CD14-positive monocyte (primary cell): ENCODE measurements at regions not wholly inside any gene's neighbourhood (a gene's known extent, or its start where the extent isn't known, plus 50 kb on each side); places are given as distances from the start of the nearest gene placed in this dataset.

Source experiments
- DNase-seq, 3 donors: peaks; one replicate each; pipeline ENCODE4 v3.0.0-alpha.2; 2011 to 2022
- H2AFZ ChIP-seq: 2 replicates; pipeline ENCODE4 v1.6.0; 2012; ENCODE audit warnings: mild to moderate bottlenecking, low read depth, low read length, inconsistent platforms; ENCODE audit not compliant: insufficient read depth, poor library complexity, severe bottlenecking
- H3K27ac ChIP-seq, 2 donors: 1 replicate in 1 of 2; 2 replicates in 1 of 2; pipeline ENCODE4 v1.5.1; 2012 to 2013; ENCODE audit warnings: low read length in 2 of 2, control low read depth in 1 of 2, inconsistent platforms in 1 of 2, low read depth in 1 of 2, mild to moderate bottlenecking in 1 of 2
- H3K27me3 ChIP-seq, 2 donors: one replicate each; pipeline versions ENCODE4 v1.6.0 to v1.6.1; 2011 to 2013; ENCODE audit warnings: low read length in 2 of 2; ENCODE audit not compliant: control insufficient read depth in 2 of 2, insufficient read depth in 2 of 2
- H3K36me3 ChIP-seq, 2 donors: replicated peaks in 1 of 2; 1 replicate in 1 of 2; 2 replicates in 1 of 2; pipeline versions ENCODE4 v1.5.1 to v1.6.1; 2012 to 2013; ENCODE audit warnings: low read length in 2 of 2, control low read depth in 1 of 2, inconsistent platforms in 1 of 2, mild to moderate bottlenecking in 1 of 2; ENCODE audit not compliant: insufficient read depth in 2 of 2, control insufficient read depth in 1 of 2
- H3K4me1 ChIP-seq, 2 donors: 1 replicate in 1 of 2; 2 replicates in 1 of 2; pipeline versions ENCODE4 v1.5.1 to v1.6.1; 2012 to 2013; ENCODE audit warnings: low read length in 2 of 2, control low read depth in 1 of 2, inconsistent platforms in 1 of 2, mild to moderate bottlenecking in 1 of 2, moderate library complexity in 1 of 2; ENCODE audit not compliant: insufficient read depth in 2 of 2, control insufficient read depth in 1 of 2
- H3K4me2 ChIP-seq: replicated peaks from 2 replicates; pipeline ENCODE3; 2012; ENCODE audit warnings: low read length, moderate library complexity, mild to moderate bottlenecking; ENCODE audit not compliant: poor library complexity, severe bottlenecking; ENCODE audit errors: extremely low read depth
- H3K4me3 ChIP-seq, 3 experiments: fragments of 200-600 bp in 1 of 3; sonication (generic) in 1 of 3; replicated peaks in 1 of 3; 1 replicate in 2 of 3; 2 replicates in 1 of 3; pipeline ENCODE4 v1.5.1; 2011 to 2013; ENCODE audit warnings: low read length in 3 of 3, mild to moderate bottlenecking in 3 of 3, control low read depth in 2 of 3, low read depth in 2 of 3, inconsistent platforms in 1 of 3, moderate library complexity in 1 of 3
- H3K79me2 ChIP-seq: 2 replicates; pipeline ENCODE4 v1.6.0; 2012; ENCODE audit warnings: mild to moderate bottlenecking, control low read depth, inconsistent platforms, low read length, moderate library complexity; ENCODE audit not compliant: insufficient read depth
- H3K9ac ChIP-seq: 2 replicates; pipeline ENCODE4 v1.6.0; 2017; ENCODE audit warnings: low read length, mild to moderate bottlenecking; ENCODE audit not compliant: insufficient read depth, poor library complexity, severe bottlenecking
- H3K9me3 ChIP-seq, 2 donors: replicated peaks in 1 of 2; 1 replicate in 1 of 2; 2 replicates in 1 of 2; pipeline versions ENCODE4 v1.5.1 to v1.6.1; 2012 to 2013; ENCODE audit warnings: low read length in 2 of 2, control low read depth in 1 of 2; ENCODE audit not compliant: control insufficient read depth in 1 of 2, insufficient read depth in 1 of 2
- H4K20me1 ChIP-seq: 2 replicates; pipeline ENCODE4 v1.6.0; 2012; ENCODE audit warnings: mild to moderate bottlenecking, low read length, control low read depth, moderate library complexity; ENCODE audit not compliant: insufficient read depth
- H3K27ac Mint-ChIP-seq, 7 donors: one replicate each; pipeline ENCODE4 v1.8.0; 2020; ENCODE audit warnings: mild to moderate bottlenecking in 7 of 7, mixed read lengths in 7 of 7, moderate library complexity in 6 of 7, inconsistent platforms in 2 of 7
- H3K27me3 Mint-ChIP-seq, 3 donors: one replicate each; pipeline ENCODE4 v1.8.0; 2021 to 2022; ENCODE audit warnings: low read depth in 3 of 3, mild to moderate bottlenecking in 3 of 3, mixed read lengths in 3 of 3, moderate library complexity in 3 of 3, inconsistent platforms in 1 of 3
- H3K36me3 Mint-ChIP-seq, 2 donors: one replicate each; pipeline ENCODE4 v1.8.0; 2020; ENCODE audit warnings: mixed read lengths in 2 of 2, inconsistent platforms in 1 of 2, mild to moderate bottlenecking in 1 of 2
- H3K4me1 Mint-ChIP-seq: one replicate; pipeline ENCODE4 v1.8.0; 2020; ENCODE audit warnings: mild to moderate bottlenecking, mixed read lengths
- H3K4me3 Mint-ChIP-seq, 2 donors: one replicate each; pipeline ENCODE4 v1.8.0; 2020; ENCODE audit warnings: mild to moderate bottlenecking in 2 of 2, mixed read lengths in 2 of 2, moderate library complexity in 1 of 2
- H3K9me3 Mint-ChIP-seq, 7 donors: one replicate each; pipeline ENCODE4 v1.8.0; 2020 to 2022; ENCODE audit warnings: mixed read lengths in 7 of 7, mild to moderate bottlenecking in 6 of 7, moderate library complexity in 6 of 7, inconsistent platforms in 2 of 7
- WGBS: methylation state at CpG from one replicate; pipeline ENCODE4 v1.1.5; 2013; ENCODE audit warnings: missing lambda C conversion rate; ENCODE audit not compliant: insufficient coverage; 5-methylcytosine and 5-hydroxymethylcytosine counted together
- intact Hi-C, 2 donors: fragments of 100-400 bp; cut with micrococcal nuclease; formaldehyde crosslinking; loops; one replicate each; pipeline versions ENCODE4 v1.15.0 to v1.15.1; 2023
- TF ChIP-seq, protein P1 (sequence below): fragments of 200-600 bp; IDR thresholded peaks from one replicate; pipeline ENCODE4 v1.8.0; 2022; ENCODE audit warnings: antibody characterized with exemption, mild to moderate bottlenecking

DNA sequence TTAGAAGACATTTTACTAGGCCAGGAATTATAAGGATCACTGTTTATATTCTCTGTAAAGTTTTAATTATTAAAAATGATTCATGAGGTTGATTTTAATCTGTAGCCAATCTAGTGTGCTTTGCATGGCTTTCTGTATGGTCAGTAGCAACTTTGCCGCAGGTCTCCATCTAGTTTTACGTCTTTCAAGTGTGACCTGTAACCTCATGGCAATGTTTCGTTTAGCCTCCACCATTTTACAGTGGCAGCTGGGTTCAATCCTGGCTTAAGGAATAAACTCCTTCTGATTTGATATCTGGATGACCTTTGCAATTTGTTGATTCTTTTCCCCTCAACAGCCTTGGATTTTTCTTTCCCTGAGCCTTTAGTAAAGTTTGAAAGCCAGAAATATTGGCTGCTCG is 434.5 kb upstream of the CDH9 start:
- no peak overlapping the region for H3K9ac ChIP-seq
- no peaks in the 10 kb centered on the region for H3K36me3 ChIP-seq
- WGBS = 86% methylated on average over 2 of the region's 4 CpGs
- TF ChIP-seq, protein P1, sequence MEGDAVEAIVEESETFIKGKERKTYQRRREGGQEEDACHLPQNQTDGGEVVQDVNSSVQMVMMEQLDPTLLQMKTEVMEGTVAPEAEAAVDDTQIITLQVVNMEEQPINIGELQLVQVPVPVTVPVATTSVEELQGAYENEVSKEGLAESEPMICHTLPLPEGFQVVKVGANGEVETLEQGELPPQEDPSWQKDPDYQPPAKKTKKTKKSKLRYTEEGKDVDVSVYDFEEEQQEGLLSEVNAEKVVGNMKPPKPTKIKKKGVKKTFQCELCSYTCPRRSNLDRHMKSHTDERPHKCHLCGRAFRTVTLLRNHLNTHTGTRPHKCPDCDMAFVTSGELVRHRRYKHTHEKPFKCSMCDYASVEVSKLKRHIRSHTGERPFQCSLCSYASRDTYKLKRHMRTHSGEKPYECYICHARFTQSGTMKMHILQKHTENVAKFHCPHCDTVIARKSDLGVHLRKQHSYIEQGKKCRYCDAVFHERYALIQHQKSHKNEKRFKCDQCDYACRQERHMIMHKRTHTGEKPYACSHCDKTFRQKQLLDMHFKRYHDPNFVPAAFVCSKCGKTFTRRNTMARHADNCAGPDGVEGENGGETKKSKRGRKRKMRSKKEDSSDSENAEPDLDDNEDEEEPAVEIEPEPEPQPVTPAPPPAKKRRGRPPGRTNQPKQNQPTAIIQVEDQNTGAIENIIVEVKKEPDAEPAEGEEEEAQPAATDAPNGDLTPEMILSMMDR = no peak
- H3K4me1 ChIP-seq = no peaks in the 10 kb centered on the region
- H3K27ac ChIP-seq = no peak overlapping the region
- H3K4me3 Mint-ChIP-seq = no peak overlapping the region
- no peaks in the 10 kb centered on the region for H3K27me3 ChIP-seq
- no peak overlapping the region for H3K27ac Mint-ChIP-seq
- no peaks in the 10 kb centered on the region for H3K79me2 ChIP-seq
- H4K20me1 ChIP-seq = no peaks in the 10 kb centered on the region
- H3K9me3 Mint-ChIP-seq = peaks cover 0 to 21% (median 11%) of the 10 kb centered on the region in 7 donors
- DNase-seq = no peak
- intact Hi-C loops = no loop called here
- peaks cover 21 to 32% of the 10 kb centered on the region in 2 donors for H3K9me3 ChIP-seq
- H3K4me3 ChIP-seq = no peak overlapping the region
- H3K36me3 Mint-ChIP-seq = no peaks in the 10 kb centered on the region
- no peaks in the 10 kb centered on the region for H3K4me1 Mint-ChIP-seq
- no peak overlapping the region for H3K4me2 ChIP-seq
- no peak overlapping the region for H2AFZ ChIP-seq
- no peaks in the 10 kb centered on the region for H3K27me3 Mint-ChIP-seq

DNA sequence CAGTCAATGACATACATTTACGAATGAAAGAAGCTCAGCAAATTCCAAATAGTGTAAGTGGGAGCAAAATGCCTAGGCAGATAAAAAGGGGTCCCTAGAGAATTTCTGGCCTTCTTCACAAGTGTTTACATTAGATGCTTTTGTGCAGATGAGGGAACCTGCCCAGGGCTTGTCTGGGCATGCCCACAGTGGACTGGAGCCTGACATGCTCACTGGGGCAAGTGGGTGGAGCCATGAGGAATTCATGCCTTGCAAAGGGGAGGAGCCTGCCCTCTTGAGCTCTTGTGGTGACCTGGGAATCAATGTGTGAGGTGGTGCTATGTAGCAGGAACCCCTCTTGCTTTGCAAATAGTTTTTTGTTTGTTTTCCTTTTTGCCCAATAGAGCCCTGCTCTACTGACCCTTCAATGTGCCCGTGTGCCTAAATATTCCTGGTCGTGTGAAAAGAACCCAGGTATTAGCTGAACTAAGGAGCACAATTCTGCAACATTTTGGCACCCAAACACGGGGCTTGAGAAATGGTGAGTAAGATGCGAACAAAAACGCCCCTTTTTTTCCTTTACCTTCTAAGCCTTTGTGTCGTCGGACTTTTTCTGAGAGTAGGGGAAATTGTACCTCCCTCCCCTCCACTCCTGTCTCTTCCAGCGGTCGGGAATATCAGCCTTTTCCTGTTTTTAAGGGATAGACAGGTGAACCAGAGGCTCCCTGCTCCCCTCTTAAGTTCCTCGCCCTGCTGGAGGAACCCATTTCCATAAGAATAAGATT is 433.8 kb upstream of the CDH9 start:
- Histone ChIP-seq H2AFZ (no peak overlapping the region), H3K79me2 (no peaks in the 10 kb centered on the region), H3K4me2 (no peak overlapping the region), H4K20me1 (no peaks in the 10 kb centered on the region), H3K9me3 (peaks cover 19 to 26% of the 10 kb centered on the region in 2 donors), H3K27me3 (no peaks in the 10 kb centered on the region), H3K4me1 (no peaks in the 10 kb centered on the region), H3K4me3 (no peak overlapping the region), H3K9ac (no peak overlapping the region), H3K27ac (no peak overlapping the region), H3K36me3 (no peaks in the 10 kb centered on the region)
- H3K4me3 Mint-ChIP-seq = no peak overlapping the region
- TF ChIP-seq, protein P1 = no peak
- H3K27ac Mint-ChIP-seq = no peak overlapping the region
- intact Hi-C loops = no loop called here
- 100% methylated on average over 1 of the region's 11 CpGs for WGBS
- no peaks in the 10 kb centered on the region for H3K36me3 Mint-ChIP-seq
- H3K27me3 Mint-ChIP-seq = no peaks in the 10 kb centered on the region
- no peak for DNase-seq
- peaks cover 0 to 15% (median 7%) of the 10 kb centered on the region in 7 donors for H3K9me3 Mint-ChIP-seq
- no peaks in the 10 kb centered on the region for H3K4me1 Mint-ChIP-seq
